ENCODE measurements at regions not wholly inside any gene's neighbourhood (a gene's known extent, or its start where the extent isn't known, plus 50 kb on each side); places are given as distances from the start of the nearest gene placed in this dataset.

- DNase-seq (ENCODE audit: low read depth): no peak
- TF ChIP-seq CTCF (conservative IDR thresholded peaks at IDR 0.05; ENCODE audit: low read depth, low read length): no peak
- H3K4me3 ChIP-seq (ENCODE audit: low read depth, low read length): no peak overlapping the region
These were observed 182.2 kb downstream of the ZNF486 start for GRCh38 chr19:20349206-20349605.

DNA sequence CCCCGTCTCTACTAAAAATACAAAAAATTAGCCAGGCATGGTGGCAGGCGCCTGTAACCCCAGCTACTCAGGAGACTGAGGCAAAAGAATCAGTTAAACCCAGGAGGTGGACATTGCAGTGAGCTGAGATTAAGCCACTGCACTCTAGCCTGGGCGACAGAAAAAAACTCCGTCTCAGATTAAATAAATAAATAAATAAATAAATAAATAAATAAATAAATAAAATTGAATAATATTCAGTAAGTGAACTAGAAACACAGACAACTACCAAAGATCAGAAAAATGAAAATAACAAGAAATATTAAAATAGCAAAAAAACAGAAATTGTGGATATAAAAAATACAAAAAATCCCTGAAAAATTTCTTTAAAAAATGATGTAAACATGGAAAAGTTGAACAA is 172.4 kb downstream of the ZNF486 start:
- DNase-seq (ENCODE audit: low read depth): no peak
- no peak overlapping the region for H3K4me3 ChIP-seq (ENCODE audit: low read depth, low read length)
- no peak for TF ChIP-seq CTCF (conservative IDR thresholded peaks at IDR 0.05; ENCODE audit: low read depth, low read length)

- TF ChIP-seq CTCF (conservative IDR thresholded peaks at IDR 0.05; ENCODE audit: low read depth, low read length): no peak
- no peak overlapping the region for H3K4me3 ChIP-seq (ENCODE audit: low read depth, low read length)
- no peak for DNase-seq (ENCODE audit: low read depth)
These were observed 167.7 kb downstream of the ZNF486 start for GRCh38 chr19:20334760-20335159.

DNA sequence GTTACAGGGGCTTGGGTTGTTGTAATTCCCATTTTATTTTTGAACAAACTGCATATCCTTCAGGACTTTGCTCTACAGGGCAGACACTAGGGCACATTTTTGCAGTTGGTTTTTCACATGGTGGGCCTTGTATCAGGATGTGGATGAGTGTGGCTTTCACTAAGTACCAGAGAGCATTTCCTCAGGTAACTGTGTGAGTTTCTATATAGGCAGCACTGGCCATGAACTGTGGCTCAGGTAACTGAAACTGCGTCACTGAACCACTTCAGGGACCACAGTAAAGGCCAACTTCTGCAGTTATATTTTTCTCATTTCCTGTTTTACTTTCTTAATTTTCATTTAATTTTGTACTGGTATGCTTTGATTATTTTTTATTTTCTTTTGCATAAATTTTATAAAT is 166.5 kb downstream of the ZNF486 start:
- H3K4me3 ChIP-seq (ENCODE audit: low read depth, low read length): no peak overlapping the region
- no peak for TF ChIP-seq CTCF (conservative IDR thresholded peaks at IDR 0.05; ENCODE audit: low read depth, low read length)
- no peak for DNase-seq (ENCODE audit: low read depth)

DNA sequence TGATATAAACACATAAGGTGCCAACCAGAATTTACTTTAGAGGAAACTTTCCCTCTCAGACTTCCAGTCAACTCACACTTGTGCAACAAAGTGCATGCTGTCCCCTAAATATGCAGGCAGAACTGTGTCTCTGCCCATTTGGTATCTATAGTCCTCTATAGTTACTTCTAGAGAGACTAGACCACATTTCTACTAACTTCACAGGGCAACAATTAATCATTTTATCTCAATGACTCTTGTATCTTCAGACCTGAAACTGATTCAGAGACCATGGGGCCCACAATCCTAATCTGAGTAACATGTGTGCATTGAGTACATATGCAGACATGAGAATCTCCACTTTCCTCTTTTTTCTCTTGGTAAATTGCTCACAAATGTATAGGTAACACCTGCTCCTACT is 158.1 kb downstream of the ZNF486 start:
- TF ChIP-seq CTCF (conservative IDR thresholded peaks at IDR 0.05; ENCODE audit: low read depth, low read length): no peak
- H3K4me3 ChIP-seq (ENCODE audit: low read depth, low read length): no peak overlapping the region
- DNase-seq (ENCODE audit: low read depth): no peak

DNA sequence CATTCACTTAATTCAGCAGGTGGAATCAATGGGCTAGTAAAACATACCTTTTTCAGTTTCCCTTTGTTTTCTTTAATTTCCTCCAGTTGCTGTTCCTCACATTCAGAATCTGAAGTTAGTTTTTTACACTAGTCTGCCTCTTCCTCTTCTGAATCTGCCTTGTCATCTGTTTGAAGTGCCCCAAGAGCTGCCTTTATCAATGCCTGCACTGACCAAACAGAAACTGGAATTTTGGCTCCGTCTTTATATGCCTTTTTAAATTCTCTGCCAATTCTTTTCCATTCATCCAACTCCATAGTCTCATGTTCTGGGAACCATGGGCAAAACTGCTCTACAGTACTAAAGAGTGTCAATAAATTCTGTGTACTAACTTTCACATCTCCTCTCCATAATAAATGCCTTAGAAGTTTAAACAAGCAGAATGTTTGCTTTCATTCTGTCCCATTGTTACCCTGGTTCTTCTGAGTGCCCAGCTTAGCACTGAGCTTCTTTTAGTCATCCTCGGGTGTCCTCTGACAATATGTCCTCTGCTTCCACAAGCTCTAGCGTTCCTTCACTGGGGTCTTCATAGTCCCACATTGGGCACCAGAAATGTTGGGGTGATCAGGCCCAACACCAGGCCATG is 154.2 kb downstream of the ZNF486 start:
- DNase-seq (ENCODE audit: low read depth): no peak
- TF ChIP-seq CTCF (conservative IDR thresholded peaks at IDR 0.05; ENCODE audit: low read depth, low read length): no peak
- H3K4me3 ChIP-seq (ENCODE audit: low read depth, low read length): no peak overlapping the region

DNA sequence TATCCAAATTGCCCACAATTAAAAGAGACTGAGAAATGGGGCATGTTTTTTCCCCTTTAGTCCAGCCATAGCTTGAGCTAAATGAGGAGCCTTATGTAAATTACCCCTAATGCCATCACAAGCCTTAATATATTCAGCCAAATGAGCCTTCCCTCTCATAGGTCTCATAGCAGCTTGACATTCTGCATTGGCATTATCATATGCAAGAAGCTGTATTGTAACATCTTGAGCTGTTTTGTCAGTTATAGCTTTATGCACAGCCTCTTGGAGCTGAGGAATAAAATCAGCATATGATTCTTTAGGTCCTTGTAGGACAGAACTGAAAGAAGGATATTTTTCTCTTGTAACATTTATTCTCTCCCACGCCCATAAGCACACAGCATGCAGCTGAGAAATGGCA is 153.2 kb downstream of the ZNF486 start:
- H3K4me3 ChIP-seq (ENCODE audit: low read depth, low read length): no peak overlapping the region
- DNase-seq (ENCODE audit: low read depth): no peak
- no peak for TF ChIP-seq CTCF (conservative IDR thresholded peaks at IDR 0.05; ENCODE audit: low read depth, low read length)
